ENCODE measurements at regions not wholly inside any gene's neighbourhood (a gene's known extent, or its start where the extent isn't known, plus 50 kb on each side); places are given as distances from the start of the nearest gene placed in this dataset.

DNA sequence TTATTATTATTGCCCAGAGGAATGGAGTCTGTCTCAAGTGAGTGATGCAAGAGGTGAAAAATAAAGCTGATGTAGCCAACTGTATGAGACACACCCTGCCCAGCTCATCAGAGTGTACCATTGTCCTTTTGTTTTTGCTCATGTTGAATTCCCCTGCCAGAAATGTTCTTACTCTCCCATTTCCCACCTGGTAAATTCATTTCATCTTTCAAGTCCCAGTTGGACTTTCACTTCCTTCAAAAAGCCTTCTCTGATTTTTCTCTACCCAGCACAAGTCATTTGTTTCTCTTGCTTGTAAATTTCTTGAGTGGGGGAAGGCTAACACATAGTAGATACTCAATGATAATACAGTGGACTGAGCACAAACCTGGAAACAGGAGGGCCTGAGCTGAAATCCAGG, 394.5 kb upstream of the ZNF462 start:
- TF ChIP-seq EZH2 (IDR thresholded peaks at IDR 0.05; ENCODE audit: borderline replicate concordance, low read depth, low read length, severe bottlenecking) (no peak), CTCF (IDR thresholded peaks at IDR 0.05; ENCODE audit: borderline replicate concordance, extremely low read depth, low read length, poor library complexity, severe bottlenecking) (no peak)
- Histone ChIP-seq H3K4me3 (ENCODE audit: low read depth in 1 of 2, low read length in 2 of 2) (no peak overlapping the region), H3K27me3 (ENCODE audit: insufficient read depth, low read length, poor library complexity) (no peaks in the 10 kb centered on the region), H3K27ac (ENCODE audit: low read length) (no peak overlapping the region), H3K9ac (ENCODE audit: low read depth, low read length) (no peak overlapping the region), H3K36me3 (ENCODE audit: insufficient read depth, low read length) (no peaks in the 10 kb centered on the region), H3K9me3 (ENCODE audit: insufficient read depth, low read length, severe bottlenecking) (no peaks in the 10 kb centered on the region), H2AFZ (ENCODE audit: low read depth, low read length) (no peak overlapping the region), H3K4me2 (ENCODE audit: insufficient read depth, low read length) (no peak overlapping the region), H3K79me2 (ENCODE audit: insufficient read depth, low read length) (no peaks in the 10 kb centered on the region), H4K20me1 (ENCODE audit: insufficient read depth, low read length) (no peaks in the 10 kb centered on the region), H3K4me1 (ENCODE audit: insufficient read depth, low read length) (no peaks in the 10 kb centered on the region)
- ATAC-seq (ENCODE audit: insufficient read depth, low read depth) (no peak), DNase-seq (no peak)

DNA sequence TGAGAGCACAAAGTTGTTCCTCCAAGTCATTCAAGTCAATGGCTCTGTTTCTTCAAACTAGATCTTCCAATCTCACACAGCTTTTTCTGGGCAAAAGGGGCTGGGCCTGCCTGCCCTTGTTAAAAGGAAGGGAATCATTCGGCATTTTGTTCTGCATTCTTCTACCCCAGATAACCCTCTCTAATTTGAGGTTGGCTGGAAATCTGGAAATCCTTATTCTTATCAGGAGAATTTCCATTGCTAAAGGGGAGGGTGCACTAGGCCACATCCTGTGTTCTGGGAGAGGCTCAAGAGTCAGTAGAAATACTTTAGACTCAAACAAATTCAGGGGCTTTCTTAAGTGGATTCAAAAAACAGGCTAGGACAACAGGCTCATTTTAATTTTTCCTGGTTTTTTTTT, 384.7 kb upstream of the ZNF462 start:
- Histone ChIP-seq H3K4me1 (ENCODE audit: insufficient read depth, low read length) (no peaks in the 10 kb centered on the region), H3K9ac (ENCODE audit: low read depth, low read length) (no peak overlapping the region), H4K20me1 (ENCODE audit: insufficient read depth, low read length) (no peaks in the 10 kb centered on the region), H3K36me3 (ENCODE audit: insufficient read depth, low read length) (no peaks in the 10 kb centered on the region), H3K4me2 (ENCODE audit: insufficient read depth, low read length) (no peak overlapping the region), H3K9me3 (ENCODE audit: insufficient read depth, low read length, severe bottlenecking) (no peaks in the 10 kb centered on the region), H3K27me3 (ENCODE audit: insufficient read depth, low read length, poor library complexity) (no peaks in the 10 kb centered on the region), H3K4me3 (ENCODE audit: low read depth in 1 of 2, low read length in 2 of 2) (no peak overlapping the region), H2AFZ (ENCODE audit: low read depth, low read length) (no peak overlapping the region), H3K27ac (ENCODE audit: low read length) (no peak overlapping the region), H3K79me2 (ENCODE audit: insufficient read depth, low read length) (no peaks in the 10 kb centered on the region)
- DNase-seq, result no peak
- no peak for TF ChIP-seq CTCF (IDR thresholded peaks at IDR 0.05; ENCODE audit: borderline replicate concordance, extremely low read depth, low read length, poor library complexity, severe bottlenecking)
- no peak for ATAC-seq (ENCODE audit: insufficient read depth, low read depth)

- DNase-seq (no peak), ATAC-seq (ENCODE audit: insufficient read depth, low read depth) (no peak)
- Histone ChIP-seq H2AFZ (ENCODE audit: low read depth, low read length) (no peak overlapping the region), H4K20me1 (ENCODE audit: insufficient read depth, low read length) (no peaks in the 10 kb centered on the region), H3K4me3 (ENCODE audit: low read depth in 1 of 2, low read length in 2 of 2) (no peak overlapping the region), H3K27ac (ENCODE audit: low read length) (no peak overlapping the region), H3K9ac (ENCODE audit: low read depth, low read length) (no peak overlapping the region), H3K4me2 (ENCODE audit: insufficient read depth, low read length) (no peak overlapping the region), H3K79me2 (ENCODE audit: insufficient read depth, low read length) (no peaks in the 10 kb centered on the region), H3K27me3 (ENCODE audit: insufficient read depth, low read length, poor library complexity) (no peaks in the 10 kb centered on the region), H3K4me1 (ENCODE audit: insufficient read depth, low read length) (no peaks in the 10 kb centered on the region), H3K36me3 (ENCODE audit: insufficient read depth, low read length) (no peaks in the 10 kb centered on the region), H3K9me3 (ENCODE audit: insufficient read depth, low read length, severe bottlenecking) (no peaks in the 10 kb centered on the region)
- TF ChIP-seq EZH2 (IDR thresholded peaks at IDR 0.05; ENCODE audit: borderline replicate concordance, low read depth, low read length, severe bottlenecking) (no peak), CTCF (IDR thresholded peaks at IDR 0.05; ENCODE audit: borderline replicate concordance, extremely low read depth, low read length, poor library complexity, severe bottlenecking) (no peak)
Observed at GRCh38 chr9:106478727-106479126, 384.2 kb upstream of the ZNF462 start.

DNA sequence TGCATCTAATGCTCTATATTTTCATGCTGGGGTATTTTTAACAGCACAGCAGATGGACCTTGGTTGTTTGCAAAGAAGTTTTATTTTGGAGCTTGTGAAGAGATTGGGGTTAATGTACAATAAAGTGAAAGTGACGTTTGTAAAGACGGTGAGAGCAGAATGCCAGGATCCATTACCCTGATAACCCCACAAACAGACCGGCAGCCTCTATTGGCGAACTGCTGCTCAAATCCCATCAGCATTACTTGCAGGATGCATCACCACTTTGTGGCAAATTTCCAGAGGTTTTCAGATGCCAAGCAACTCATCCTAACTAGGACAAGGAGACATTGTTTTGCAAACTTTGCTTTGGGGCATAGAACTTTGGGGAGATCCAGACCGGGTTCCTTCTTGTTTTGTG, 383.3 kb upstream of the ZNF462 start:
- H3K9me3 ChIP-seq (ENCODE audit: insufficient read depth, low read length, severe bottlenecking), result no peaks in the 10 kb centered on the region
- no peaks in the 10 kb centered on the region for H3K27me3 ChIP-seq (ENCODE audit: insufficient read depth, low read length, poor library complexity)
- H4K20me1 ChIP-seq (ENCODE audit: insufficient read depth, low read length), result no peaks in the 10 kb centered on the region
- H3K36me3 ChIP-seq (ENCODE audit: insufficient read depth, low read length), result no peaks in the 10 kb centered on the region
- no peak overlapping the region for H2AFZ ChIP-seq (ENCODE audit: low read depth, low read length)
- H3K4me2 ChIP-seq (ENCODE audit: insufficient read depth, low read length), result no peak overlapping the region
- no peak for ATAC-seq (ENCODE audit: insufficient read depth, low read depth)
- H3K9ac ChIP-seq (ENCODE audit: low read depth, low read length), result no peak overlapping the region
- H3K27ac ChIP-seq (ENCODE audit: low read length), result no peak overlapping the region
- TF ChIP-seq EZH2 (IDR thresholded peaks at IDR 0.05; ENCODE audit: borderline replicate concordance, low read depth, low read length, severe bottlenecking) (no peak), CTCF (IDR thresholded peaks at IDR 0.05; ENCODE audit: borderline replicate concordance, extremely low read depth, low read length, poor library complexity, severe bottlenecking) (no peak)
- H3K4me1 ChIP-seq (ENCODE audit: insufficient read depth, low read length), result no peaks in the 10 kb centered on the region
- no peak for DNase-seq
- H3K4me3 ChIP-seq (ENCODE audit: low read depth in 1 of 2, low read length in 2 of 2), result no peak overlapping the region
- no peaks in the 10 kb centered on the region for H3K79me2 ChIP-seq (ENCODE audit: insufficient read depth, low read length)

Measured in DND-41 (cell line).